ENCODE measurements at regions not wholly inside any gene's neighbourhood (a gene's known extent, or its start where the extent isn't known, plus 50 kb on each side); places are given as distances from the start of the nearest gene placed in this dataset.

DNA sequence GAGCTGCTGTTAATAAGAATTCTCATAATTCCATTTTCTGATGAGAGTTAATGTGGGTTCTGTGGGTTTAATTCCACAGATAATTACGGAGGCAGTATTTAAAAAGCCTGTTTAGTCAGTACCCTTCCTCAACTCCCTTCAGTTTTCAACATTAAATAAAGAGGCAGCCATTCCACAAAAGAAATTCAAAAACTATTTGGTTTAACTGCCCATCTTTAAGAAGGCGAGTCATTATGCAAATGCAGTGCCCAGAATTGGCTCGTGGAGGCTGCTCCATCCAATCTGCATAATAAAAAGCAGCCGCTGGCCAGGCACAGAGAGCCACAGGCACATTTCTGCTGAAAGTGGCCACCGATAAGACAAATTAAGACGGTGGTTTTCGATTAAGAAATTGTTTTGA, 194.4 kb upstream of the TOX3 start:
- CTCF ChIA-PET = no interaction called here
- Histone ChIP-seq H3K4me3 (no peak overlapping the region), H3K4me2 (no peak overlapping the region), H3K27ac (no peak overlapping the region), H3K4me1 (no peaks in the 10 kb centered on the region), H3K9me3 (no peaks in the 10 kb centered on the region)
- ATAC-seq (no peak), DNase-seq (ENCODE audit: low read depth in 1 of 2, low spot score in 1 of 2) (no peak), FAIRE-seq (no peak)
- TF ChIP-seq SMC3 (IDR thresholded peaks at IDR 0.05) (no peak), JUNB (IDR thresholded peaks at IDR 0.05) (no peak), ZC3H11A (IDR thresholded peaks at IDR 0.05) (no peak), RFX5 (IDR thresholded peaks at IDR 0.05) (no peak), TP53 (CRISPR knock-in tag; IDR thresholded peaks at IDR 0.05) (no peak), POLR2AphosphoS2 (conservative IDR thresholded peaks at IDR 0.05; ENCODE audit: low read length) (no peak), HDAC2 (IDR thresholded peaks at IDR 0.05) (no peak), EHF (CRISPR knock-in tag; IDR thresholded peaks at IDR 0.05) (no peak), ZSCAN20 (CRISPR knock-in tag; IDR thresholded peaks at IDR 0.05) (no peak), NFE2L2 (conservative IDR thresholded peaks at IDR 0.05; ENCODE audit: low read length) (no peak), RNF2 (IDR thresholded peaks at IDR 0.05; ENCODE audit: borderline replicate concordance, low read depth) (no peak), HEYL (CRISPR knock-in tag; IDR thresholded peaks at IDR 0.05) (no peak)
- TF ChIP-seq, protein P1, sequence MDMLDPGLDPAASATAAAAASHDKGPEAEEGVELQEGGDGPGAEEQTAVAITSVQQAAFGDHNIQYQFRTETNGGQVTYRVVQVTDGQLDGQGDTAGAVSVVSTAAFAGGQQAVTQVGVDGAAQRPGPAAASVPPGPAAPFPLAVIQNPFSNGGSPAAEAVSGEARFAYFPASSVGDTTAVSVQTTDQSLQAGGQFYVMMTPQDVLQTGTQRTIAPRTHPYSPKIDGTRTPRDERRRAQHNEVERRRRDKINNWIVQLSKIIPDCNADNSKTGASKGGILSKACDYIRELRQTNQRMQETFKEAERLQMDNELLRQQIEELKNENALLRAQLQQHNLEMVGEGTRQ (IDR thresholded peaks at IDR 0.05) = no peak
- TF ChIP-seq, protein P2, sequence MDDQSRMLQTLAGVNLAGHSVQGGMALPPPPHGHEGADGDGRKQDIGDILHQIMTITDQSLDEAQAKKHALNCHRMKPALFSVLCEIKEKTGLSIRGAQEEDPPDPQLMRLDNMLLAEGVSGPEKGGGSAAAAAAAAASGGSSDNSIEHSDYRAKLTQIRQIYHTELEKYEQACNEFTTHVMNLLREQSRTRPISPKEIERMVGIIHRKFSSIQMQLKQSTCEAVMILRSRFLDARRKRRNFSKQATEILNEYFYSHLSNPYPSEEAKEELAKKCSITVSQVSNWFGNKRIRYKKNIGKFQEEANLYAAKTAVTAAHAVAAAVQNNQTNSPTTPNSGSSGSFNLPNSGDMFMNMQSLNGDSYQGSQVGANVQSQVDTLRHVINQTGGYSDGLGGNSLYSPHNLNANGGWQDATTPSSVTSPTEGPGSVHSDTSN (IDR thresholded peaks at IDR 0.05) = no peak
- TF ChIP-seq, protein P3, sequence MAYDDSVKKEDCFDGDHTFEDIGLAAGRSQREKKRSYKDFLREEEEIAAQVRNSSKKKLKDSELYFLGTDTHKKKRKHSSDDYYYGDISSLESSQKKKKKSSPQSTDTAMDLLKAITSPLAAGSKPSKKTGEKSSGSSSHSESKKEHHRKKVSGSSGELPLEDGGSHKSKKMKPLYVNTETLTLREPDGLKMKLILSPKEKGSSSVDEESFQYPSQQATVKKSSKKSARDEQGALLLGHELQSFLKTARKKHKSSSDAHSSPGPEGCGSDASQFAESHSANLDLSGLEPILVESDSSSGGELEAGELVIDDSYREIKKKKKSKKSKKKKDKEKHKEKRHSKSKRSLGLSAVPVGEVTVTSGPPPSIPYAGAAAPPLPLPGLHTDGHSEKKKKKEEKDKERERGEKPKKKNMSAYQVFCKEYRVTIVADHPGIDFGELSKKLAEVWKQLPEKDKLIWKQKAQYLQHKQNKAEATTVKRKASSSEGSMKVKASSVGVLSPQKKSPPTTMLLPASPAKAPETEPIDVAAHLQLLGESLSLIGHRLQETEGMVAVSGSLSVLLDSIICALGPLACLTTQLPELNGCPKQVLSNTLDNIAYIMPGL (CRISPR knock-in tag; IDR thresholded peaks at IDR 0.05; ENCODE audit: borderline replicate concordance) = no peak
- TF ChIP-seq, protein P4, sequence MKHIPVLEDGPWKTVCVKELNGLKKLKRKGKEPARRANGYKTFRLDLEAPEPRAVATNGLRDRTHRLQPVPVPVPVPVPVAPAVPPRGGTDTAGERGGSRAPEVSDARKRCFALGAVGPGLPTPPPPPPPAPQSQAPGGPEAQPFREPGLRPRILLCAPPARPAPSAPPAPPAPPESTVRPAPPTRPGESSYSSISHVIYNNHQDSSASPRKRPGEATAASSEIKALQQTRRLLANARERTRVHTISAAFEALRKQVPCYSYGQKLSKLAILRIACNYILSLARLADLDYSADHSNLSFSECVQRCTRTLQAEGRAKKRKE (CRISPR knock-in tag; IDR thresholded peaks at IDR 0.05; ENCODE audit: low read depth) = no peak
- TF ChIP-seq, protein P5, sequence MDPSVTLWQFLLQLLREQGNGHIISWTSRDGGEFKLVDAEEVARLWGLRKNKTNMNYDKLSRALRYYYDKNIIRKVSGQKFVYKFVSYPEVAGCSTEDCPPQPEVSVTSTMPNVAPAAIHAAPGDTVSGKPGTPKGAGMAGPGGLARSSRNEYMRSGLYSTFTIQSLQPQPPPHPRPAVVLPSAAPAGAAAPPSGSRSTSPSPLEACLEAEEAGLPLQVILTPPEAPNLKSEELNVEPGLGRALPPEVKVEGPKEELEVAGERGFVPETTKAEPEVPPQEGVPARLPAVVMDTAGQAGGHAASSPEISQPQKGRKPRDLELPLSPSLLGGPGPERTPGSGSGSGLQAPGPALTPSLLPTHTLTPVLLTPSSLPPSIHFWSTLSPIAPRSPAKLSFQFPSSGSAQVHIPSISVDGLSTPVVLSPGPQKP (IDR thresholded peaks at IDR 0.05; ENCODE audit: low read depth, low read length) = no peak
- POLR2A ChIA-PET = no interaction called here
- WGBS (ENCODE audit: missing lambda C conversion rate) = 31% methylated on average over 7 of the region's 7 CpGs

DNA sequence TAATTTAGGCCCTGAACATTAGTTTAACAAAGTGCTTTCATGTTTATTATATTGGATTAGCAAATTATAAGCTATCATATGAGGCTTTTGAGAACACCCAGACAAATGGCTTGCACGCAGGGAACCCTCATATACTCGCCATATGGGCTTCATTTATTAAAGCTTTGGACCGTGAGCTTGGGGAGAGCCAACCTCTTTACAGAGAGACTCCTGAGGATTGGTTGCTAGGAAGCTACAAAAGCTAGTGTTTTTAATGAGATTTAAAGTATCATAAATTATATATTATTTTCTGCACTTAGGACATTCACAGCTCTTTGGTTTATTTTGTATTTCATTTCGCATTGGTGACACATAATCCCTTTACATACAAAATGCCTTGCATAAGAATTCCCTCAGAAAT, 193.8 kb upstream of the TOX3 start:
- no peaks in the 10 kb centered on the region for H3K9me3 ChIP-seq
- no peaks in the 10 kb centered on the region for H3K4me1 ChIP-seq
- FAIRE-seq = no peak
- ChIA-PET CTCF (no interaction called here), POLR2A (no interaction called here)
- no peak for ATAC-seq
- 47% methylated on average over 4 of the region's 4 CpGs for WGBS (ENCODE audit: missing lambda C conversion rate)
- no peak overlapping the region for H3K27ac ChIP-seq
- DNase-seq (ENCODE audit: low read depth in 1 of 2, low spot score in 1 of 2) = no peak
- H3K4me3 ChIP-seq = no peak overlapping the region
- no peak overlapping the region for H3K4me2 ChIP-seq
- TF ChIP-seq ZSCAN20 (CRISPR knock-in tag; IDR thresholded peaks at IDR 0.05) = no peak
- TF ChIP-seq, protein P4 (CRISPR knock-in tag; IDR thresholded peaks at IDR 0.05; ENCODE audit: low read depth) = no peak
- TF ChIP-seq SMC3 (IDR thresholded peaks at IDR 0.05) = no peak
- TF ChIP-seq MYC (IDR thresholded peaks at IDR 0.05; ENCODE audit: borderline replicate concordance, low read length) = no peak
- TF ChIP-seq ZC3H11A (IDR thresholded peaks at IDR 0.05) = no peak
- TF ChIP-seq ZNF302 (CRISPR knock-in tag; IDR thresholded peaks at IDR 0.05) = no peak
- no peak for TF ChIP-seq HEYL (CRISPR knock-in tag; IDR thresholded peaks at IDR 0.05)
- TF ChIP-seq, protein P6, sequence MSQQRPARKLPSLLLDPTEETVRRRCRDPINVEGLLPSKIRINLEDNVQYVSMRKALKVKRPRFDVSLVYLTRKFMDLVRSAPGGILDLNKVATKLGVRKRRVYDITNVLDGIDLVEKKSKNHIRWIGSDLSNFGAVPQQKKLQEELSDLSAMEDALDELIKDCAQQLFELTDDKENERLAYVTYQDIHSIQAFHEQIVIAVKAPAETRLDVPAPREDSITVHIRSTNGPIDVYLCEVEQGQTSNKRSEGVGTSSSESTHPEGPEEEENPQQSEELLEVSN (IDR thresholded peaks at IDR 0.05; ENCODE audit: borderline replicate concordance, low read depth) = no peak
- TF ChIP-seq, protein P5 (IDR thresholded peaks at IDR 0.05; ENCODE audit: low read depth, low read length) = no peak
- TF ChIP-seq HOXA7 (CRISPR knock-in tag; IDR thresholded peaks at IDR 0.05) = no peak
- TF ChIP-seq GATA3 (IDR thresholded peaks at IDR 0.05; ENCODE audit: borderline replicate concordance) = no peak
- TF ChIP-seq NR3C1 (IDR thresholded peaks at IDR 0.05) = no peak
- no peak for TF ChIP-seq PHF8 (IDR thresholded peaks at IDR 0.05; ENCODE audit: borderline replicate concordance, low read depth)
- TF ChIP-seq, protein P7, sequence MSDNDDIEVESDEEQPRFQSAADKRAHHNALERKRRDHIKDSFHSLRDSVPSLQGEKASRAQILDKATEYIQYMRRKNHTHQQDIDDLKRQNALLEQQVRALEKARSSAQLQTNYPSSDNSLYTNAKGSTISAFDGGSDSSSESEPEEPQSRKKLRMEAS (IDR thresholded peaks at IDR 0.05) = no peak
- no peak for TF ChIP-seq EHF (CRISPR knock-in tag; IDR thresholded peaks at IDR 0.05)
- no peak for TF ChIP-seq MAFK (IDR thresholded peaks at IDR 0.05; ENCODE audit: partially characterized antibody)
- TF ChIP-seq ZFP36 (IDR thresholded peaks at IDR 0.05; ENCODE audit: borderline replicate concordance, partially characterized antibody) = no peak
- TF ChIP-seq, protein P3 (CRISPR knock-in tag; IDR thresholded peaks at IDR 0.05; ENCODE audit: borderline replicate concordance) = no peak

Measured in A549 (cell line).